SIG-M5 treated with dmso at 0.1 percent for 504 hours (cell line): ENCODE measurements at regions not wholly inside any gene's neighbourhood (a gene's known extent, or its start where the extent isn't known, plus 50 kb on each side); places are given as distances from the start of the nearest gene placed in this dataset.

Experiments used
- DNase-seq: peaks from one replicate; lab custom pipeline; 2025; ENCODE audit not compliant: unreplicated experiment; lab: John Stamatoyannopoulos, UW

DNA sequence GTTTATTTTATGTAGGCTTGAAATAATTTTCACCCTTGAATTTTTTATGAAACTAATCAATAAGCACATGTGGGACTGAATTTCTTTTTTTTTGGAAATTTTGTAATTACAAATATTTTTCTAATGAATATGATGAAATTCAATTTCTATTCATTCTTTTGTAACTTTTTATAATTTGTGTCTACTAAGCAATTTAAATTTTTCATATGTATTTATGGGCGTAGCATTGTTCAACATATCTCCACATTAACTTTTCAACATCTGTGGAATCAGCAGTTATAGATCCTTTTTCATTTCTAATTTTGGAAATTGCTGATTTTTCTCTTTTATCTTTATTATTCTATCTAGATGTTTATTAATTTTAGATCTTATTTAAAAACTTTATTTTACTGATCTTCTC is 1320.3 kb downstream of the C4orf33 start:
- no peak for DNase-seq

DNA sequence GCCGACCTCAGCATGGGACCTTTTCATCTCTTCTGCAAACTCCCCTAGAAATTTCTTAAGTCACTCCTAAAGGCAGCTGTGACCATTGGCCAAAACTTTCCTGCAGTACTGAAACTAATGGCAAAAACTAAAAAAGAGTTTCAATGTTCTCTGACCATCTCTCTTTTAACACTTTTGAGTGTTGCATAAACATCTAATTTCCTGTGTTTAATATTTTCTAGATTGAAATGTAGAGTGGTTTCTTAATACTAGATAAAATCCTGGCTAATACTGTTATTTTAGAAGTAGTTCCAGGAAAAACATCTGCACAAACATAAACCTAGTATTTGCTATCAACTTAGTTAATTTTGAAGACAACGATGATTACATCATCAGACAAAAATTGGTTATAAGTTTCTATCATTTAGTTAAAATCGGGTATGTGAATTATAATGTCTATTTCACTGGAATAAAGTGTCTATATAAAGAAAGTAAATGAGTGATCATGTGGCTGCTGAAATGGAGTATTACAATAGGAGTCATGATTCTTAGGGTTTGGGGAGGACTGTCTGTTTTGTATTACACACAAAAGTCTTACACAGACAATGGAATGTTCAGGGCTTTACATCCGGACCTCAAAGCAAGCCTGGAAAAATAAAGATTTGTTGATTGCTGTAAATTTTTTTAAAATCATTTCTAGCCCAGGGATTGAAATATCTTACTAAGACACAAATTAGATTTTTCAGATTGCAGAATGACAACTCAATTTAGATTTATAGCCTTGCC is 1323.4 kb downstream of the C4orf33 start:
- DNase-seq, result no peak

DNA sequence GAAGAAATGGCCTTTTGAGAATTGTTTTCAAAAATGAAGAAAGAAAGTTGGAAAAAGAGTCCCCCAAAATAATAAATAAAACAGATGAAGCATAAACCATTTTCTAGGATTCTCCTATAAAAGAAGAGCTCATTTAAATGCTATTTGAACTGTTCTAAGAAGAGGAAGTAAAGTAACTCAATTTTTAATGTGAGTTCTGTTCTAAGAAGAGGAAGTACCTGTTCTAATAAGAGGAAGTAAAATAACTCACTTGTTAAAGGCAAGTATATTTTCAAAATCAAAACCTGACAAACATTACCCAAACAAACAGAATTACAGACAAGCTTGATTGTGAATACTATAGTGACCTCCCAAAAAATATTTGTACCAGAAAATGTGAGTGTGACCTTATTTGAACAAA is 1326.3 kb downstream of the C4orf33 start:
- DNase-seq, result peak; percentile 38

DNA sequence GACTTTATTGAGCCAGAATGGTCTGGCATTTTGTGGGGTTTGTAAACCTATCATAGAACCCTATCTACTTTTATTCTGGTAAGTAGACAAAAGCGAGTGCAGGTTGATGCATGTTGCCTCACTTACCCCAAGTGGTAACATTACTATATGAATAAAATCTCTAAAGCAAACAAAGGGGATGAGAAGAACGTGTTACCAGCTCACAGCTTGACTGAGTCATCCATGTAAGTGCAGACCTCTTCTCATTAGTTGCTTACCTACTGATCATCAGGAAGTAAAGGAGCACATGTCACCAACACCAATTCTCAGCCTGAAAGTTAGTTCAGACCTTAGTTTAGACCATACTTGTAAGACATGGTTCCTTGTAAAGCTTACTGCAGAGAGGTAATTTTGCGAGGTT is 1328.3 kb downstream of the C4orf33 start:
- no peak for DNase-seq

- no peak for DNase-seq
Measured at GRCh38 chr4:130432289-130432688, 1336.3 kb downstream of the C4orf33 start.

DNA sequence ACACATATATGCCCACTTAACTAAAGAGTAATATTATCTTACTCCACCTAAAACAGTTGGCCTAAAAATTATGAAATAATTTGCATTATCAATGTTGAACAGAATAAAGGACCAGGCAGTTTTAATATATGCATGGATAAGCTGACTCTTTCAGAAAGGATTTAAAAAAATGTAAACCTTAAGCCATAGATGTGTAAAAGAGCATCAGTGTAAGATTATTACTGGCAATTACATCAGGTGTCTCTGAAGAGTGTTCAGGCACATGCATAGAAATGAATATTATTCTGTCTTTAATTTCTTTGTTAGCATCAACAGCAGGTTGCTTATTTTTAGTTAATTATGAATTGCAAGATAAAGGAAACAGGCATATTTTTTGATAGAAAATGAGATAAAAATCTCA is 1353.8 kb downstream of the C4orf33 start:
- no peak for DNase-seq

- DNase-seq, result no peak
Measured at GRCh38 chr4:130468340-130468739, 1372.4 kb downstream of the C4orf33 start.

- DNase-seq, result no peak
Measured at GRCh38 chr4:130478406-130478805, 1382.5 kb downstream of the C4orf33 start.

- DNase-seq, result no peak
Measured at GRCh38 chr4:130479020-130479419, 1383.1 kb downstream of the C4orf33 start.

- DNase-seq, result no peak
Measured at GRCh38 chr4:130479674-130480073, 1383.7 kb downstream of the C4orf33 start.

- no peak for DNase-seq
Measured at GRCh38 chr4:130484826-130485225, 1388.9 kb downstream of the C4orf33 start.

- no peak for DNase-seq
Measured at GRCh38 chr4:130485371-130485770, 1389.4 kb downstream of the C4orf33 start.

DNA sequence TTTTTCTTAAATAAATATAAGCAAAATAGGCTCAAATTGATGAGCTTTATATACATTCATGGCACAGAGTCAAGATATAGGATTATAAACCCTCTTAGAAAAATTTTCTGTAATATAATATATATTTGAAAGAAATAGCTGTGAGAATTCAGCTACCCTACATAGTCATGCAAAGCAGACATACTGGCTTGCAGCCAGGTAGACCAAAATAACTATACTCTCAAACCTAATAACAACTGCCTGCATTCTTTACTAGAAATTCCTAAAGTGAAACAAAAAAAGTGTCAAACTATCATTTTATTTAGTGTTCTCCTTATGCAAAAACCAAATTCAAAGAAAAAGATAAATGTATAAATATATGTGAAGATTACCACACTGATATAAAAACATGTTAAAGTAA is 1390.2 kb downstream of the C4orf33 start:
- DNase-seq, result no peak

GRCh38 chr4:130486841-130487240 is 1390.9 kb downstream of the C4orf33 start:
- DNase-seq, result no peak

GRCh38 chr4:130510661-130511060 is 1414.7 kb downstream of the C4orf33 start:
- no peak for DNase-seq

- no peak for DNase-seq
Measured at GRCh38 chr4:130511776-130512175, 1415.8 kb downstream of the C4orf33 start.

GRCh38 chr4:130524057-130524456 is 1428.1 kb downstream of the C4orf33 start:
- DNase-seq, result no peak

DNA sequence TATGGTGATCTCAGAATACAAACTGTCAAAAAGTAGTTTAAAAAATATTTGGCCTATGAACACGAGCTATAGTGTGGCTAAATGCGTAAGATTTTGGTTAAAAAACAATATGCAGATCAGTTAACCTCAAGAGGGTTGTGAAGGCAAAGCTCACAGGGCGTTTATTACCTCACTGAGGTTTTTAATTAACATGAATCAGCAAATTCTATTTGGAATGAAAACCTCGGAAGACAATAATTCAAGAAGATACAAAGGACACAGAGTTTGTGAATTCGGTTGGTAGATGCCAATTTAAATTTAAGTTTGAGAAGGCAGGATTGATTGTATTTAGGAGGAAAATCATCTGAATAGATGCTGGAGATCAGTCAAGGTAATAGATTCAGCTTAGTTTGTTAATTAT is 1434.6 kb downstream of the C4orf33 start:
- DNase-seq, result no peak

DNA sequence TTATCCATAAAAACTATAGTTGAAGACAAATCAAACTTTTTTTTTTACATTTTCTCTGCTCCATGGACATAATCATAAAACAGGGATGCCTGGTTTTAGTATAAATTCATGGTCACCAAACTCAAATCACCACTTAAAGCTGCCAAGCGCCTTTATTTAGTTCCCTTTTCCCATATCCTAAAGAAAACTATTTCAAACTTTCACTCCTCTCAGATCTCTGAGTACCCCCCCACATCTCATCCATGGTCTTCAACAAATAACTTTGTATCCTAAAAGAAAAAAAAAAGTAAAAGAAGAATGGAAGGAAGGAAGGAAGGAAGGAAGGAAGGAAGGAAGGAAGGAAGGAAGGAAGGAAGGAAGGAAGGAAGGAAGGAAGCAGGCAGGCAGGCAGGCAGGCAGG is 1438.7 kb downstream of the C4orf33 start:
- DNase-seq, result no peak

DNA sequence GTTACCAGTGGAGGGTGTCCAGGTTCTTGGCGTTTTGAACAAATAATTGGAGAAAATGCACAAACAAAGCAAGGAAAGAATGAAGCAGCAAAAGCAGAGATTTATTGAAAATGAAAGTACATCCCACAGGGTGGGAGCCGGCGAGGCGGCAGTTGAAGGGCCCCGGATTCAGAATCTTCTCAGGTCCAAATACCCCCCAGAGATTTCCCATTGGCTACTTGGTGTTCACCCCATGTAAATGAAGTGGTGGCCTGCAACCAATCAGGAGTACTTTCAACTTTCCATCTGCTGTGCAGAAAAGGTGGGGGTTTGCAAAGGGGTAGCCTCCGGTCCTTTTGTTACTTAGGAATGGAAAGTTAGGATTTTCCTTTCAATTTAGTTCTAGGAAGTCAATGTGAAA is 1447.0 kb downstream of the C4orf33 start:
- DNase-seq, result no peak

GRCh38 chr4:130545171-130545570 is 1449.2 kb downstream of the C4orf33 start:
- no peak for DNase-seq

DNA sequence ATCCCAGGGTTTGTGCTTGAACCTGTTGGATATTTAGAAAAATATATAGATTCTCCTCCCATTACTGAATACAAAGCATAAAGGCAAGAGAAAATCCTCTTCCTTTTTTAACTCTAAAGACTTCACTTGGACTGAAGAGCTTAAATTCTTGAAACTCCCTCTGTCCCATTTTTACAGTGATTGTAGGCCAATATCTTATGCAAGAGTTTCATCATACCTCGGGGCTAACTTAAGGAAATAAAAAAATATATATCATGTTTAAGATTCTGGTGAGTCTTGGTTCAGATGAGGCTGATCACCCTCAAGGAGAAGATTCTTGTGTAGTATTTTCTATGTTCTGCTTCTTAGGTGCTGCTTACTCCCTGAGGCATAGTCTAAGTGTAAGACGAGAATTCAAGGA is 1449.6 kb downstream of the C4orf33 start:
- DNase-seq, result no peak

DNA sequence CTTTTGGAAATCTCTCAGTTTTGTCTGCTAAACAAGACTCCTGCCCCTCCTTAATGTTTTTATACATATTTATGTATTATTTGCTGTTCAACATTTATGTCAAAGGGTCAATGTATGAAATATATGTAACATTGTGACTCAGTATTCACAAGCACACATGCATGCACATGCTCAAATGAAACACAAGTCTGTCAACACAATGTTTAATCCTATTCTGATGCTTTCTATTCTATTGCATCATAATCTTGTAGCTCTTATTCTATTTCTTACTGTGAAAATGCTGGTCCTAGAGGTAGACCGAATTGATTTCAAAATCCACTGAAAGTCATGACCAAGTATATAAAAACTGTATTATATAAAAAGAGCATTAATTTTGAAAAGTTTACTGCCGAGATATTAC is 1463.3 kb downstream of the C4orf33 start:
- no peak for DNase-seq
